ENCODE measurements at regions not wholly inside any gene's neighbourhood (a gene's known extent, or its start where the extent isn't known, plus 50 kb on each side); places are given as distances from the start of the nearest gene placed in this dataset.

- CTCF ChIA-PET: no interaction called here
- H3K36me3 Mint-ChIP-seq (ENCODE audit: low read depth): no peaks in the 10 kb centered on the region
- intact Hi-C loops (cut with micrococcal nuclease): no loop called here
- no peaks in the 10 kb centered on the region for H3K4me1 Mint-ChIP-seq
- H3K27ac Mint-ChIP-seq: no peak overlapping the region
- DNase-seq (no peak), ATAC-seq (ENCODE audit: low read depth) (no peak)
- H3K4me3 Mint-ChIP-seq: no peak overlapping the region
- no peaks in the 10 kb centered on the region for H3K27me3 Mint-ChIP-seq
- H3K9me3 Mint-ChIP-seq: peaks cover 8% of the 10 kb centered on the region
- POLR2A ChIA-PET: no interaction called here
- TF ChIP-seq CTCF (IDR thresholded peaks at IDR 0.05): no peak
Measured at GRCh38 chr14:48333221-48333920, 658.0 kb upstream of the MDGA2 start.

GRCh38 chr14:48331421-48331820 lies 656.0 kb upstream of the MDGA2 start:
- no peaks in the 10 kb centered on the region for H3K9me3 Mint-ChIP-seq
- no peak overlapping the region for H3K27ac Mint-ChIP-seq
- intact Hi-C loops (cut with micrococcal nuclease): no loop called here
- no peak for ATAC-seq (ENCODE audit: low read depth)
- H3K27me3 Mint-ChIP-seq: no peaks in the 10 kb centered on the region
- POLR2A ChIA-PET: no interaction called here
- CTCF ChIA-PET: no interaction called here
- TF ChIP-seq CTCF (IDR thresholded peaks at IDR 0.05): no peak
- no peaks in the 10 kb centered on the region for H3K4me1 Mint-ChIP-seq
- no peak for DNase-seq
- no peak overlapping the region for H3K4me3 Mint-ChIP-seq
- H3K36me3 Mint-ChIP-seq (ENCODE audit: low read depth): no peaks in the 10 kb centered on the region

- CTCF ChIA-PET: no interaction called here
- intact Hi-C loops (cut with micrococcal nuclease): no loop called here
Measured at GRCh38 chr14:48325486-48325885, 650.1 kb upstream of the MDGA2 start.

GRCh38 chr14:48323665-48324064 lies 648.3 kb upstream of the MDGA2 start:
- DNase-seq (no peak), ATAC-seq (ENCODE audit: low read depth) (no peak)
- Mint-ChIP-seq H3K27ac (no peak overlapping the region), H3K27me3 (no peaks in the 10 kb centered on the region), H3K4me1 (no peaks in the 10 kb centered on the region), H3K4me3 (no peak overlapping the region), H3K9me3 (no peaks in the 10 kb centered on the region), H3K36me3 (ENCODE audit: low read depth) (no peaks in the 10 kb centered on the region)
- POLR2A ChIA-PET: no interaction called here
- intact Hi-C loops (cut with micrococcal nuclease): no loop called here
- no peak for TF ChIP-seq CTCF (IDR thresholded peaks at IDR 0.05)
- CTCF ChIA-PET: no interaction called here

More at GRCh38 chr14:48325486-48325885, 650.1 kb upstream of the MDGA2 start:
- Mint-ChIP-seq H3K4me1 (no peaks in the 10 kb centered on the region), H3K27ac (no peak overlapping the region), H3K27me3 (no peaks in the 10 kb centered on the region), H3K9me3 (no peaks in the 10 kb centered on the region), H3K36me3 (ENCODE audit: low read depth) (no peaks in the 10 kb centered on the region), H3K4me3 (no peak overlapping the region)
- no peak for TF ChIP-seq CTCF (IDR thresholded peaks at IDR 0.05)
- DNase-seq (no peak), ATAC-seq (ENCODE audit: low read depth) (no peak)
- POLR2A ChIA-PET: no interaction called here

- Mint-ChIP-seq H3K4me3 (no peak overlapping the region), H3K4me1 (no peaks in the 10 kb centered on the region), H3K36me3 (ENCODE audit: low read depth) (no peaks in the 10 kb centered on the region), H3K27me3 (no peaks in the 10 kb centered on the region), H3K27ac (no peak overlapping the region), H3K9me3 (no peaks in the 10 kb centered on the region)
- DNase-seq (no peak), ATAC-seq (ENCODE audit: low read depth) (no peak)
- TF ChIP-seq CTCF (IDR thresholded peaks at IDR 0.05): no peak
- POLR2A ChIA-PET: no interaction called here
- CTCF ChIA-PET: no interaction called here
- intact Hi-C loops (cut with micrococcal nuclease): no loop called here
Measured at GRCh38 chr14:48319823-48320222, 644.4 kb upstream of the MDGA2 start.
